HCT116 (cell line): ENCODE measurements at regions not wholly inside any gene's neighbourhood (a gene's known extent, or its start where the extent isn't known, plus 50 kb on each side); places are given as distances from the start of the nearest gene placed in this dataset.

Experiments
- ATAC-seq: fragments of 200-7000 bp; cut with Tn5 transposase; 2 replicates; pipeline ENCODE4 v1.9.1; 2020; ENCODE audit warnings: mild to moderate bottlenecking, moderate library complexity
- BruUV-seq: library from RNA; stranded (reverse); fragments of 400-500 nt; replicated peaks from 2 replicates; lab custom pipeline; 2021; lab: Mats Ljungman, UMichigan
- CTCF ChIA-PET: fragments of 300-600 bp; sonication (Branson Sonifier 250); formaldehyde crosslinking; loops from one replicate; lab custom pipeline; 2021; ENCODE audit warnings: antibody characterized with exemption; lab: Charles Lee
- POLR2A ChIA-PET: fragments of 300-600, 350-600 bp; sonication (Branson Sonifier 250); formaldehyde crosslinking; loops from one replicate; lab custom pipeline; 2021; ENCODE audit warnings: antibody characterized with exemption; lab: Charles Lee
- RAD21 ChIA-PET, 2 experiments: fragments of 300-600 bp; sonication (Branson Sonifier 250); formaldehyde crosslinking; loops; one replicate each; lab custom pipeline; 2023; ENCODE audit warnings: low total read pairs in 2 of 2; ENCODE audit not compliant: uncharacterized antibody in 2 of 2, unreplicated experiment in 2 of 2, low non-redundant PET in 1 of 2; lab: Charles Lee
- DNase-seq: peaks from one replicate; pipeline ENCODE4 v3.0.0-alpha.2; 2010; ENCODE audit warnings: low read depth, low spot score
- H2AFZ ChIP-seq: fragments of 200-600 bp; shearing (Covaris generic), sonication (generic); 2 replicates; pipeline ENCODE4 v1.6.1; 2017; ENCODE audit warnings: low read depth, mixed run types, mixed read lengths, antibody characterized with exemption, low read length; ENCODE audit not compliant: poor library complexity, severe bottlenecking
- H3K27ac ChIP-seq: 2 replicates; pipeline ENCODE4 v1.5.1; 2012; ENCODE audit warnings: low read depth, low read length
- H3K27me3 ChIP-seq: fragments of 200-600 bp; sonication (generic); 2 replicates; pipeline ENCODE4 v1.6.1; 2016; ENCODE audit warnings: mixed run types, low read length, mixed read lengths; ENCODE audit not compliant: insufficient read depth
- H3K36me3 ChIP-seq, 2 experiments: fragments of 200-500 bp in 1 of 2; fragments of 200-600 bp in 1 of 2; sonication (Bioruptor generic) in 1 of 2; sonication (generic) in 1 of 2; 2 replicates each; pipeline versions ENCODE4 v1.5.1 to v1.6.1; 2014 to 2016; ENCODE audit warnings: low read length in 2 of 2, inconsistent platforms in 1 of 2, mixed read lengths in 1 of 2, mixed run types in 1 of 2; ENCODE audit not compliant: insufficient read depth in 2 of 2, control insufficient read depth in 1 of 2
- H3K4me1 ChIP-seq, 2 experiments: fragments of 200-600 bp in 1 of 2; sonication (generic) in 1 of 2; 2 replicates each; pipeline versions ENCODE4 v1.5.1 to v1.6.1; 2012 to 2017; ENCODE audit warnings: low read length in 2 of 2, inconsistent platforms in 1 of 2, mild to moderate bottlenecking in 1 of 2, mixed read lengths in 1 of 2, mixed run types in 1 of 2, moderate library complexity in 1 of 2; ENCODE audit not compliant: insufficient read depth in 2 of 2, control insufficient read depth in 1 of 2
- H3K4me2 ChIP-seq: fragments of 200-600 bp; sonication (generic); 2 replicates; pipeline ENCODE4 v1.6.1; 2017; ENCODE audit warnings: mixed run types, low read length, mixed read lengths
- H3K4me3 ChIP-seq, 2 experiments: fragments of 200-600 bp in 1 of 2; sonication (generic) in 1 of 2; replicated peaks in 1 of 2; 2 replicates each; pipeline ENCODE4 v1.5.1; 2011 to 2016; ENCODE audit warnings: low read length in 2 of 2, control low read depth in 1 of 2, low read depth in 1 of 2, mild to moderate bottlenecking in 1 of 2, mixed read lengths in 1 of 2, mixed run types in 1 of 2
- H3K79me2 ChIP-seq: fragments of 200-600 bp; sonication (generic); 2 replicates; pipeline ENCODE4 v1.6.1; 2017; ENCODE audit warnings: mild to moderate bottlenecking, mixed run types, low read length, moderate library complexity, mixed read lengths; ENCODE audit not compliant: insufficient read depth
- H3K9ac ChIP-seq: fragments of 200-600 bp; sonication (generic); 2 replicates; pipeline ENCODE4 v1.6.1; 2016; ENCODE audit warnings: low read length, mixed read lengths
- H3K9me2 ChIP-seq: fragments of 200-600 bp; sonication (generic), shearing (Covaris generic); 2 replicates; pipeline ENCODE4 v1.6.1; 2017; ENCODE audit warnings: mixed run types, mild to moderate bottlenecking, moderate library complexity; ENCODE audit not compliant: insufficient read depth
- H3K9me3 ChIP-seq, 2 experiments: fragments of 200-500 bp in 1 of 2; fragments of 200-600 bp in 1 of 2; sonication (Bioruptor generic) in 1 of 2; sonication (generic) in 1 of 2; 2 replicates each; pipeline ENCODE4 v1.6.1; 2014 to 2017; ENCODE audit warnings: low read length in 2 of 2, mixed read lengths in 2 of 2, inconsistent platforms in 1 of 2, low read depth in 1 of 2, mild to moderate bottlenecking in 1 of 2, mixed run types in 1 of 2, moderate library complexity in 1 of 2; ENCODE audit not compliant: control insufficient read depth in 1 of 2, insufficient read depth in 1 of 2
- H4K20me1 ChIP-seq: fragments of 200-600 bp; sonication (generic), shearing (Covaris generic); 2 replicates; pipeline ENCODE4 v1.6.1; 2017; ENCODE audit warnings: mixed run types, mild to moderate bottlenecking, moderate library complexity; ENCODE audit not compliant: insufficient read depth
- ATF3 ChIP-seq: IDR thresholded peaks from 2 replicates; pipeline ENCODE4 v1.6.1; 2012
- CBX3 ChIP-seq: IDR thresholded peaks from 2 replicates; pipeline ENCODE4 v1.6.1; 2012; ENCODE audit warnings: low read depth
- CEBPB ChIP-seq: IDR thresholded peaks from 2 replicates; pipeline ENCODE4 v1.6.1; 2012; ENCODE audit warnings: low read depth
- CTCF ChIP-seq, 3 experiments: fragments of 200-600 bp in 1 of 3; sonication (generic) in 1 of 3; IDR thresholded peaks in 2 of 3; conservative IDR thresholded peaks in 1 of 3; 2 replicates each; pipeline ENCODE4 v1.5.1; 2012 to 2017; ENCODE audit warnings: low read depth in 2 of 3, low read length in 2 of 3, antibody characterized with exemption in 1 of 3, borderline replicate concordance in 1 of 3, control low read depth in 1 of 3, mild to moderate bottlenecking in 1 of 3, mixed read lengths in 1 of 3, mixed run types in 1 of 3, moderate library complexity in 1 of 3; ENCODE audit not compliant: insufficient read depth in 1 of 3
- ELF1 ChIP-seq: IDR thresholded peaks from 2 replicates; pipeline ENCODE4 v1.6.1; 2012; ENCODE audit warnings: low read depth, borderline replicate concordance
- EZH2 ChIP-seq: fragments of 200-600 bp; sonication (generic); IDR thresholded peaks from 2 replicates; pipeline ENCODE4 v1.6.1; 2017; ENCODE audit warnings: antibody characterized with exemption, mixed run types
- EZH2phosphoT487 ChIP-seq: fragments of 200-600 bp; IDR thresholded peaks from 2 replicates; pipeline ENCODE4 v1.6.1; 2018; ENCODE audit warnings: antibody characterized with exemption, borderline replicate concordance
- FOSL1 ChIP-seq: IDR thresholded peaks from 2 replicates; pipeline ENCODE4 v1.6.1; 2012; ENCODE audit warnings: low read depth
- JUND ChIP-seq: IDR thresholded peaks from 2 replicates; pipeline ENCODE4 v1.6.1; 2012
- MAX ChIP-seq: IDR thresholded peaks from 2 replicates; pipeline ENCODE4 v1.6.1; 2012
- POLR2AphosphoS5 ChIP-seq: IDR thresholded peaks from 2 replicates; pipeline ENCODE4 v1.6.1; 2011; ENCODE audit warnings: mild to moderate bottlenecking, low read depth, low read length, moderate library complexity
- RAD21 ChIP-seq: IDR thresholded peaks from 2 replicates; pipeline ENCODE4 v1.6.1; 2012; ENCODE audit warnings: low read depth, mild to moderate bottlenecking
- SIN3A ChIP-seq: IDR thresholded peaks from 2 replicates; pipeline ENCODE4 v1.6.1; 2012; ENCODE audit warnings: low read depth
- TCF7L2 ChIP-seq: IDR thresholded peaks from 2 replicates; pipeline ENCODE4 v1.7.0; 2011; ENCODE audit warnings: borderline replicate concordance, inconsistent platforms; ENCODE audit not compliant: insufficient read depth, insufficient read length; ENCODE audit errors: extremely low read depth
- YY1 ChIP-seq: IDR thresholded peaks from 2 replicates; pipeline ENCODE4 v1.6.1; 2011; ENCODE audit warnings: low read length, low read depth, moderate library complexity, mild to moderate bottlenecking; ENCODE audit not compliant: insufficient replicate concordance; ENCODE audit errors: extremely low read depth
- ZFX ChIP-seq: fragments of 450-650 bp; IDR thresholded peaks from 2 replicates; pipeline ENCODE4 v1.6.1; 2017
- ZNF274 ChIP-seq: fragments of 200-500 bp; sonication (Bioruptor generic); IDR thresholded peaks from 2 replicates; pipeline ENCODE4 v1.6.1; 2014; ENCODE audit warnings: mild to moderate bottlenecking, low read depth, low read length, inconsistent platforms
- intact Hi-C: fragments of 100-400 bp; cut with micrococcal nuclease; formaldehyde crosslinking; loops from 2 replicates; pipeline ENCODE4 v1.10.0; 2022

- no peak for ATAC-seq
Measured at GRCh38 chr13:74221752-74222151, 87.5 kb upstream of the KLF12 start.

GRCh38 chr13:74219566-74219965 lies 85.4 kb upstream of the KLF12 start:
- intact Hi-C loops, result no loop called here
- Histone ChIP-seq H2AFZ (no peak overlapping the region), H3K4me1 (no peaks in the 10 kb centered on the region), H3K9ac (no peak overlapping the region), H3K4me3 (no peak overlapping the region), H3K4me2 (no peak overlapping the region), H3K9me2 (no peaks in the 10 kb centered on the region)
- DNase-seq (no peak), ATAC-seq (no peak)
- CTCF ChIA-PET, result no interaction called here
- no TSS peak for BruUV-seq
- TF ChIP-seq CTCF (IDR thresholded peaks at IDR 0.05 in 2 of 3, conservative IDR thresholded peaks at IDR 0.05 in 1 of 3; ENCODE audit: borderline replicate concordance in 1 of 3, insufficient read depth in 1 of 3, low read depth in 2 of 3, low read length in 2 of 3), result no peak
- TF ChIP-seq, all 23 proteins: peak for 0
- Histone ChIP-seq H3K36me3 (no peaks in the 10 kb centered on the region), H3K9me3 (no peaks in the 10 kb centered on the region), H4K20me1 (no peaks in the 10 kb centered on the region), H3K27ac (no peak overlapping the region), H3K27me3 (no peaks in the 10 kb centered on the region), H3K79me2 (no peaks in the 10 kb centered on the region)
- RAD21 ChIA-PET, result no interaction called here
- POLR2A ChIA-PET, result no interaction called here

More at GRCh38 chr13:74221752-74222151, 87.5 kb upstream of the KLF12 start:
- ChIA-PET CTCF (no interaction called here), RAD21 (no interaction called here), POLR2A (no interaction called here)
- Histone ChIP-seq H3K27me3 (no peaks in the 10 kb centered on the region), H3K4me2 (no peak overlapping the region), H3K27ac (no peak overlapping the region), H3K36me3 (no peaks in the 10 kb centered on the region), H3K9me2 (no peaks in the 10 kb centered on the region), H3K9ac (no peak overlapping the region), H3K9me3 (no peaks in the 10 kb centered on the region), H3K79me2 (no peaks in the 10 kb centered on the region), H3K4me3 (no peak overlapping the region), H3K4me1 (no peaks in the 10 kb centered on the region), H2AFZ (no peak overlapping the region), H4K20me1 (no peaks in the 10 kb centered on the region)
- TF ChIP-seq MAX, result no peak
- no peak for TF ChIP-seq FOSL1
- no peak for TF ChIP-seq JUND
- no peak for TF ChIP-seq ZNF274
- no peak for TF ChIP-seq CBX3
- no peak for TF ChIP-seq SIN3A
- TF ChIP-seq YY1, result no peak
- no peak for TF ChIP-seq EZH2
- TF ChIP-seq ELF1, result no peak
- no peak for TF ChIP-seq ATF3
- TF ChIP-seq ZFX, result no peak
- TF ChIP-seq EZH2phosphoT487, result no peak
- TF ChIP-seq CEBPB, result no peak
- TF ChIP-seq TCF7L2, result no peak
- TF ChIP-seq RAD21, result no peak
- TF ChIP-seq POLR2AphosphoS5, result no peak
- intact Hi-C loops, result no loop called here
- no TSS peak for BruUV-seq
- DNase-seq, result no peak
